HL-60 (cell line): ENCODE measurements at regions not wholly inside any gene's neighbourhood (a gene's known extent, or its start where the extent isn't known, plus 50 kb on each side); places are given as distances from the start of the nearest gene placed in this dataset.

Source experiments
- DNase-seq, 2 experiments: peaks; one replicate each; pipeline ENCODE4 v3.0.0-alpha.2; 2010 to 2020; ENCODE audit warnings: low read depth in 1 of 2, low spot score in 1 of 2
- H3K27ac ChIP-seq: fragments of 250-450 bp; sonication (Bioruptor Pico); replicated peaks from 2 replicates; pipeline ENCODE4 v1.5.1; 2020; ENCODE audit warnings: mild to moderate bottlenecking, moderate library complexity
- H3K27me3 ChIP-seq: fragments of 250-450 bp; sonication (Bioruptor Pico); 2 replicates; pipeline ENCODE4 v1.5.1; 2021; ENCODE audit warnings: mild to moderate bottlenecking, moderate library complexity; ENCODE audit not compliant: insufficient read depth, poor library complexity, severe bottlenecking
- H3K4me3 ChIP-seq: replicated peaks from 2 replicates; pipeline ENCODE4 v1.5.1; 2011; ENCODE audit warnings: mild to moderate bottlenecking, control low read depth, low read length; ENCODE audit not compliant: insufficient read depth
- GABPA ChIP-seq: IDR thresholded peaks from 2 replicates; pipeline ENCODE4 v1.6.1; 2012; ENCODE audit warnings: low read depth
- POLR2AphosphoS5 ChIP-seq: IDR thresholded peaks from 2 replicates; pipeline ENCODE4 v1.6.1; 2012; ENCODE audit warnings: low read depth
- SPI1 ChIP-seq: IDR thresholded peaks from 2 replicates; pipeline ENCODE4 v1.6.1; 2012; ENCODE audit warnings: low read depth, mild to moderate bottlenecking, borderline replicate concordance
- TF ChIP-seq, protein P1 (sequence below): IDR thresholded peaks from one replicate; pipeline ENCODE4 v1.5.1; 2011; ENCODE audit warnings: low read length, control low read depth, inconsistent platforms; ENCODE audit not compliant: insufficient read depth
- TF ChIP-seq, protein P2 (sequence below): IDR thresholded peaks from 2 replicates; pipeline ENCODE4 v1.6.1; 2012; ENCODE audit warnings: low read depth; ENCODE audit not compliant: insufficient replicate concordance

DNA sequence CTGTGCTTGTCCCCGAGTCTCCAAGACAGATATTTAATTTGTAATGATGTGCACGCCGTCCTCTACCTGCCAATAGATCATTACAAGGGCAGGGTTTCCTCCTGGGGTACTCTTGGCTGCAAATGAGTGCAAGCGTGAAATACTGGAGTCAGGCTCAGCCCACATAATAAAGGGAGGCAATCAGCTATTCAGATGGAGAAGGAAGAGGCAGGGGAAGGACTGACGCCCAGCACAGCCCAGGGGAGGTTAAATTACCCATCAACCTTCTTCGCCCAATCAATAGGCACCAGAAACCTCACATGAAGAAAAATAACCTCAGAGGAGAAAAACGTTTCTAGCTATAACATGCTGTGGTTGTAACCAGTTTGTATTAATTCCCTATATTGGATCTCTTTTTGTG lies 544.9 kb upstream of the ADARB2 start:
- TF ChIP-seq, protein P1, sequence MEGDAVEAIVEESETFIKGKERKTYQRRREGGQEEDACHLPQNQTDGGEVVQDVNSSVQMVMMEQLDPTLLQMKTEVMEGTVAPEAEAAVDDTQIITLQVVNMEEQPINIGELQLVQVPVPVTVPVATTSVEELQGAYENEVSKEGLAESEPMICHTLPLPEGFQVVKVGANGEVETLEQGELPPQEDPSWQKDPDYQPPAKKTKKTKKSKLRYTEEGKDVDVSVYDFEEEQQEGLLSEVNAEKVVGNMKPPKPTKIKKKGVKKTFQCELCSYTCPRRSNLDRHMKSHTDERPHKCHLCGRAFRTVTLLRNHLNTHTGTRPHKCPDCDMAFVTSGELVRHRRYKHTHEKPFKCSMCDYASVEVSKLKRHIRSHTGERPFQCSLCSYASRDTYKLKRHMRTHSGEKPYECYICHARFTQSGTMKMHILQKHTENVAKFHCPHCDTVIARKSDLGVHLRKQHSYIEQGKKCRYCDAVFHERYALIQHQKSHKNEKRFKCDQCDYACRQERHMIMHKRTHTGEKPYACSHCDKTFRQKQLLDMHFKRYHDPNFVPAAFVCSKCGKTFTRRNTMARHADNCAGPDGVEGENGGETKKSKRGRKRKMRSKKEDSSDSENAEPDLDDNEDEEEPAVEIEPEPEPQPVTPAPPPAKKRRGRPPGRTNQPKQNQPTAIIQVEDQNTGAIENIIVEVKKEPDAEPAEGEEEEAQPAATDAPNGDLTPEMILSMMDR = no peak
- TF ChIP-seq, protein P2, sequence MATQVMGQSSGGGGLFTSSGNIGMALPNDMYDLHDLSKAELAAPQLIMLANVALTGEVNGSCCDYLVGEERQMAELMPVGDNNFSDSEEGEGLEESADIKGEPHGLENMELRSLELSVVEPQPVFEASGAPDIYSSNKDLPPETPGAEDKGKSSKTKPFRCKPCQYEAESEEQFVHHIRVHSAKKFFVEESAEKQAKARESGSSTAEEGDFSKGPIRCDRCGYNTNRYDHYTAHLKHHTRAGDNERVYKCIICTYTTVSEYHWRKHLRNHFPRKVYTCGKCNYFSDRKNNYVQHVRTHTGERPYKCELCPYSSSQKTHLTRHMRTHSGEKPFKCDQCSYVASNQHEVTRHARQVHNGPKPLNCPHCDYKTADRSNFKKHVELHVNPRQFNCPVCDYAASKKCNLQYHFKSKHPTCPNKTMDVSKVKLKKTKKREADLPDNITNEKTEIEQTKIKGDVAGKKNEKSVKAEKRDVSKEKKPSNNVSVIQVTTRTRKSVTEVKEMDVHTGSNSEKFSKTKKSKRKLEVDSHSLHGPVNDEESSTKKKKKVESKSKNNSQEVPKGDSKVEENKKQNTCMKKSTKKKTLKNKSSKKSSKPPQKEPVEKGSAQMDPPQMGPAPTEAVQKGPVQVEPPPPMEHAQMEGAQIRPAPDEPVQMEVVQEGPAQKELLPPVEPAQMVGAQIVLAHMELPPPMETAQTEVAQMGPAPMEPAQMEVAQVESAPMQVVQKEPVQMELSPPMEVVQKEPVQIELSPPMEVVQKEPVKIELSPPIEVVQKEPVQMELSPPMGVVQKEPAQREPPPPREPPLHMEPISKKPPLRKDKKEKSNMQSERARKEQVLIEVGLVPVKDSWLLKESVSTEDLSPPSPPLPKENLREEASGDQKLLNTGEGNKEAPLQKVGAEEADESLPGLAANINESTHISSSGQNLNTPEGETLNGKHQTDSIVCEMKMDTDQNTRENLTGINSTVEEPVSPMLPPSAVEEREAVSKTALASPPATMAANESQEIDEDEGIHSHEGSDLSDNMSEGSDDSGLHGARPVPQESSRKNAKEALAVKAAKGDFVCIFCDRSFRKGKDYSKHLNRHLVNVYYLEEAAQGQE = no peak
- no peak for TF ChIP-seq GABPA
- no peak for TF ChIP-seq SPI1
- no peak for TF ChIP-seq POLR2AphosphoS5
- H3K27ac ChIP-seq = no peak overlapping the region
- DNase-seq = no peak
- H3K27me3 ChIP-seq = no peaks in the 10 kb centered on the region
- no peak overlapping the region for H3K4me3 ChIP-seq

DNA sequence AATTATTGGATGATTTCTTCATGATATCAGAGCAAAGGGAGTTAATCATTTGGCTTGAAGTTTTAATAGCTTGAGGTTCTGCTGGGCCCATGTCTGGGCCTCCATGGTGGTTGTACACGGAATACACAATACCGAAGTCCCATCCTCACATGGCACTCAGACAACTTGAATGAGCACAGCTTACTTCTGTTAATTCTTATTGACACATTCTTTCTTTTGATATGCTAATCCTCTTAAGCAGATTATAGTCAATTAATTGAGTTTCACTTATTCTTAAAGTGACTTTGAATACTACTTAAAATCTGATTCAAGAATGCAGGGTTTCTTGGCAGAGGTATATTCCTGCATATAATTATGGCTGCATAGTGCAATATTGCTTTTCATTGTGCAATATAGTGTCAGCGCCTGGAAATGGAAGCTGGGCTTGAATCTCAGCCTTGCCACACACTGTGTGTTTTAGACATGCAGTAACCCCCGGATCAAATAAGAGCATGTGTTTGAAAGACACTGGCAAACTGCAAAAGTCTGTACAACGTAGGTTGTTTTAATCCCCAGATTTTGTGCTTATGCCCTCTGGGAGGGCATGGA lies 543.5 kb upstream of the ADARB2 start:
- Histone ChIP-seq H3K27me3 (no peaks in the 10 kb centered on the region), H3K27ac (no peak overlapping the region), H3K4me3 (no peak overlapping the region)
- no peak for TF ChIP-seq GABPA
- no peak for TF ChIP-seq SPI1
- TF ChIP-seq, protein P1 = no peak
- TF ChIP-seq POLR2AphosphoS5 = no peak
- TF ChIP-seq, protein P2 = no peak
- DNase-seq = no peak

DNA sequence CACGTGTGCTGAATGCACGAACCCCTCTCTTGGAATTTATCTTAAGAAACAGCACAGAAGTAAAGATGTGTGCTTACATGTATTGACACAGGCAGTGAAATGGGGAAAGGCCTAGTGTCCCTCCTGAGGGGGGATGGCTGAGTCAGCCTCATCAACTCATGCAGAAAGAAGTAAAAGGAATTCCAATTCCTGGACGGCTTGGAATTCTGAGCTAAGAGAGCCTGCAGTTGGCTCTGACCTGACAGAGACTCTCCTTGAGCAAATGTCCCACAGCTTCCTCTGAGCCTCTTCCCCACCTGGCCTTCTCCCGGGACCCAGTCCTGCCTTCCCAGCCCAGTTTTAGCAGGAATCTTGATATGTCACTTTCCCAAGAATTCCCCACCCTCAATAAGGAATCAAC lies 542.4 kb upstream of the ADARB2 start:
- TF ChIP-seq POLR2AphosphoS5 (no peak), GABPA (no peak), SPI1 (no peak)
- TF ChIP-seq, protein P1 = no peak
- TF ChIP-seq, protein P2 = no peak
- no peak for DNase-seq
- H3K27me3 ChIP-seq = no peaks in the 10 kb centered on the region
- H3K27ac ChIP-seq = no peak overlapping the region
- H3K4me3 ChIP-seq = no peak overlapping the region
